Uterus (tissue), 3 donors: ENCODE measurements at regions not wholly inside any gene's neighbourhood (a gene's known extent, or its start where the extent isn't known, plus 50 kb on each side); places are given as distances from the start of the nearest gene placed in this dataset.
"Not testable (repeated sequence)": the region's sequence is repeated elsewhere in the genome, so short reads cannot be mapped to it uniquely, and the experiment has no call there.

Experiments used
- DNase-seq, 2 donors: peaks; one replicate each; pipeline ENCODE4 v3.0.0-alpha.2; 2019 to 2020
- H3K27ac ChIP-seq, 2 donors: fragments of 200-600 bp; sonication (generic); 1 replicate in 1 of 2; 2 replicates in 1 of 2; pipeline ENCODE4 v1.5.1; 2016 to 2018
- H3K27me3 ChIP-seq, 2 donors: fragments of 200-600 bp; sonication (generic); one replicate each; pipeline ENCODE4 v1.5.1; 2018 to 2019; ENCODE audit warnings: control low read depth in 1 of 2
- H3K36me3 ChIP-seq, 2 donors: fragments of 200-600 bp; sonication (generic); one replicate each; pipeline ENCODE4 v1.5.1; 2019; ENCODE audit warnings: control low read depth in 1 of 2
- H3K4me1 ChIP-seq, 2 donors: fragments of 200-600 bp; sonication (generic); one replicate each; pipeline ENCODE4 v1.5.1; 2018 to 2019; ENCODE audit warnings: control low read depth in 1 of 2
- H3K4me3 ChIP-seq, 2 donors: fragments of 200-600 bp; sonication (generic); 1 replicate in 1 of 2; 2 replicates in 1 of 2; pipeline ENCODE4 v1.5.1; 2018 to 2019; ENCODE audit warnings: mild to moderate bottlenecking in 1 of 2
- H3K9me3 ChIP-seq, 2 donors: fragments of 200-600 bp; sonication (generic); one replicate each; pipeline ENCODE4 v1.5.1; 2019; ENCODE audit warnings: control low read depth in 1 of 2
- POLR2A ChIP-seq, 2 donors: fragments of 450-650 bp; IDR thresholded peaks; one replicate each; pipeline ENCODE4 v1.6.1; 2016; ENCODE audit warnings: antibody characterized with exemption in 2 of 2, mild to moderate bottlenecking in 1 of 2, moderate library complexity in 1 of 2
- intact Hi-C: fragments of 100-400 bp; cut with DNase I; formaldehyde crosslinking; loops from one replicate; pipeline ENCODE4 v1.15.1; 2023; ENCODE audit warnings: low total_unique reads
- TF ChIP-seq, protein P1 (sequence below), 4 experiments: fragments of 200-600 bp in 2 of 4; fragments of 450-650 bp in 2 of 4; sonication (generic) in 2 of 4; IDR thresholded peaks; one replicate each; pipeline ENCODE4 v1.5.1; 2016 to 2019; ENCODE audit warnings: antibody characterized with exemption in 4 of 4, mild to moderate bottlenecking in 2 of 4, moderate library complexity in 1 of 4
- donor health status: DM: yes; HTN: yes; CAD: no.

DNA sequence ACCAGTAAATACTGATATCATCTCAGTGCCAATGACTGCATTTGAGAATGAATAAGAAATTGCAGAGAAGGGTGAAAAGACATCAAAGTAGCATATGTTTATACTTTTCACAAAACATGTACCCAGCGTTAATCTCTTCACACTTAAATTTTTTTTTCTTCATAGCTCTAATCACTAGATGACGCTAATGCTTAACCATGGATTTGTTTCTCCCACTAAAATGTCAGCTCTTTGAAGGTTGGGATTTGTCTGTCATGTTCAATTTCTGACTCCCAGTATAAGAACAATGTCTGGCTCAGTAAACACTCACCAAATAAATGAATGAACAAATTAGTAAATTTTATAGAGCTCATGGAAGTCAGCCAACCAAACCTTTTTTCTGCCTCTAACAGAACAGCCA, 78.3 kb upstream of the LMCD1 start:
- Histone ChIP-seq H3K4me1 (no peaks in the 10 kb centered on the region), H3K27ac (no peak overlapping the region), H3K4me3 (no peak overlapping the region), H3K9me3 (no peaks in the 10 kb centered on the region), H3K36me3 (no peaks in the 10 kb centered on the region), H3K27me3 (no peaks in the 10 kb centered on the region)
- DNase-seq, result no peak
- TF ChIP-seq, protein P1, sequence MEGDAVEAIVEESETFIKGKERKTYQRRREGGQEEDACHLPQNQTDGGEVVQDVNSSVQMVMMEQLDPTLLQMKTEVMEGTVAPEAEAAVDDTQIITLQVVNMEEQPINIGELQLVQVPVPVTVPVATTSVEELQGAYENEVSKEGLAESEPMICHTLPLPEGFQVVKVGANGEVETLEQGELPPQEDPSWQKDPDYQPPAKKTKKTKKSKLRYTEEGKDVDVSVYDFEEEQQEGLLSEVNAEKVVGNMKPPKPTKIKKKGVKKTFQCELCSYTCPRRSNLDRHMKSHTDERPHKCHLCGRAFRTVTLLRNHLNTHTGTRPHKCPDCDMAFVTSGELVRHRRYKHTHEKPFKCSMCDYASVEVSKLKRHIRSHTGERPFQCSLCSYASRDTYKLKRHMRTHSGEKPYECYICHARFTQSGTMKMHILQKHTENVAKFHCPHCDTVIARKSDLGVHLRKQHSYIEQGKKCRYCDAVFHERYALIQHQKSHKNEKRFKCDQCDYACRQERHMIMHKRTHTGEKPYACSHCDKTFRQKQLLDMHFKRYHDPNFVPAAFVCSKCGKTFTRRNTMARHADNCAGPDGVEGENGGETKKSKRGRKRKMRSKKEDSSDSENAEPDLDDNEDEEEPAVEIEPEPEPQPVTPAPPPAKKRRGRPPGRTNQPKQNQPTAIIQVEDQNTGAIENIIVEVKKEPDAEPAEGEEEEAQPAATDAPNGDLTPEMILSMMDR (IDR thresholded peaks at IDR 0.05), result no peak
- no peak for TF ChIP-seq POLR2A (IDR thresholded peaks at IDR 0.05)
- intact Hi-C loops, result no loop called here

DNA sequence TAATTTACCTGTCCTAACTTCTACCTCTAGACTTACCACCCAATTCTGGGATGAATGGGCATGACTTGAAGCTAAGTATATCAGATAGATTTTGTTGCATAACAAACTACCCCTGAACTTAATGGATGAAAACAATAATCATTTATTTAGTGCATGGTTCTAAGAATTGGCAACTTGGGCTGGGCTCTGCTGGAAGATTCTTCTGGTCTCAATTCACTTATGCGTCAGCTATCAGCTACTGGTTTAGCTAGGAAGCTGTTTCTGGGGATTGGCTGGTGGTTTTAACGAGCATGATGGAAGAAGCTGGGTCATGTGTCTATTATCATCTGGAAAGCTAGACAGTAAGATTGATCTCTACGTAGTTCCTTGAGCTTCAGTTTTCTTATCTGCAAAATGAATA, 77.3 kb upstream of the LMCD1 start:
- intact Hi-C loops, result no loop called here
- H3K4me1 ChIP-seq, result no peaks in the 10 kb centered on the region
- H3K9me3 ChIP-seq, result no peaks in the 10 kb centered on the region
- H3K36me3 ChIP-seq, result no peaks in the 10 kb centered on the region
- no peak overlapping the region for H3K27ac ChIP-seq
- DNase-seq, result no peak
- TF ChIP-seq, protein P1 (IDR thresholded peaks at IDR 0.05), result no peak
- no peak for TF ChIP-seq POLR2A (IDR thresholded peaks at IDR 0.05)
- H3K27me3 ChIP-seq, result no peaks in the 10 kb centered on the region
- no peak overlapping the region for H3K4me3 ChIP-seq

DNA sequence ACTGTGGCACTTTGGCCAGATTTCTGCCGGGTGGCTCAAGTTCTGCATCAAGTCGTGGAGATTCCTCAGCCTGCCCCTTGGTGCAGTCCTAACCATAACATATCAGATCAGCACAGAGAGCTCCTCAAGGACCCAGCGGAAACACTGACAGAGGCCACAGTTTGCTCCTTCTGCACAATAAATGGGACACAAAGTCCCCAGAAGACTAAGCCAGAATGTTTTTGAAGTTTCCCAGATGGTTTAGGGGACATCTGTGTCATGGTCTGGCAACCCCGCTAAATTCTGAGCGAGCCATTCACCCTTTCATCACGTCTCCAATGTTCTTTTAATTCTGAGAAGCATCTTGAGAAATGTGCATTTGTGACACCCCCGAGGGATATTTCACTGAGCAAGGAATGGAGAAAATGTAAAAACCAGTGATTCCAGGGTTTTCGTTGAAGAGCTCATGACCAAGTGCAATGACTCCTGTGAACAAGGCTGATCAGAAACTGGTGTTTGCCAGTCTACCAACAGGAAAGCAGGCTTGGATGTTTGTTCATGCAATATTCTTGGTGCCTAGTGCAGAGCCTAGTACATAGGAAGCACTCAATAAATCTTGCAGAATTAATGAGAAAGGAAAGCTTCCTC, 64.8 kb upstream of the LMCD1 start:
- intact Hi-C loops, result no loop called here
- no peaks in the 10 kb centered on the region for H3K9me3 ChIP-seq
- TF ChIP-seq, protein P1 (IDR thresholded peaks at IDR 0.05), result no peak
- TF ChIP-seq POLR2A (IDR thresholded peaks at IDR 0.05), result no peak
- no peaks in the 10 kb centered on the region for H3K36me3 ChIP-seq
- no peak for DNase-seq
- no peaks in the 10 kb centered on the region for H3K4me1 ChIP-seq
- H3K4me3 ChIP-seq, result no peak overlapping the region
- no peak overlapping the region for H3K27ac ChIP-seq
- H3K27me3 ChIP-seq, result no peaks in the 10 kb centered on the region

DNA sequence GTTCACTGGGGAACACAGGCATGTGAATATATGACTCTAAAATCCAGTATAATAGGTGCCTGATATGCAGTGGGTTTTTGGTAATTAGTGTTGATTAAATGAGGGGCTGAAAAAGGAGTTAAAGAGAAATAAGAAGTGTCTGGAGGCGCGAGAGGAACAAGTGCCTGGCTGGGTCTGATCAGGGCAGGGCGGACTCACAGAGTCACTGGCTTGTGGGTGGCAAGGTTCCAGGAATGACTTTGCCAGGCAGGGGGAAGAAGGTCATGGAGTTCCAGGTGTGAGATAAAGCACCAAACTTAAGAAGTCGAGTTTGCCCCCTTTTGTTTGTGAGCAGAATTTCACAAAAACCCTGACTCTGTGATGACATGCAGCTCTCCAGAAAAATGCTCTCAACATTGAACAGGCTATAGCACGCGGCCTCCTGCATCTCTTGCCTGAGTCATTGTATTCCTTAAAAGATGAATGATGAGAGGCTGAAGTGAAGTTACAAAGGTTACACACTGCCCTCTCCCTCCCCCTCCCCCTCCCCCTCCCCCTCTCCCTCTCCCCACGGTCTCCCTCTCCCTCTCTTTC, 63.0 kb upstream of the LMCD1 start:
- DNase-seq, result no peak
- H3K27me3 ChIP-seq, result no peaks in the 10 kb centered on the region
- H3K4me3 ChIP-seq, result no peak overlapping the region
- H3K9me3 ChIP-seq, result no peaks in the 10 kb centered on the region
- intact Hi-C loops, result no loop called here
- TF ChIP-seq, protein P1 (IDR thresholded peaks at IDR 0.05), result no peak
- no peak for TF ChIP-seq POLR2A (IDR thresholded peaks at IDR 0.05)
- no peaks in the 10 kb centered on the region for H3K36me3 ChIP-seq
- no peaks in the 10 kb centered on the region for H3K4me1 ChIP-seq
- H3K27ac ChIP-seq, result no peak overlapping the region

DNA sequence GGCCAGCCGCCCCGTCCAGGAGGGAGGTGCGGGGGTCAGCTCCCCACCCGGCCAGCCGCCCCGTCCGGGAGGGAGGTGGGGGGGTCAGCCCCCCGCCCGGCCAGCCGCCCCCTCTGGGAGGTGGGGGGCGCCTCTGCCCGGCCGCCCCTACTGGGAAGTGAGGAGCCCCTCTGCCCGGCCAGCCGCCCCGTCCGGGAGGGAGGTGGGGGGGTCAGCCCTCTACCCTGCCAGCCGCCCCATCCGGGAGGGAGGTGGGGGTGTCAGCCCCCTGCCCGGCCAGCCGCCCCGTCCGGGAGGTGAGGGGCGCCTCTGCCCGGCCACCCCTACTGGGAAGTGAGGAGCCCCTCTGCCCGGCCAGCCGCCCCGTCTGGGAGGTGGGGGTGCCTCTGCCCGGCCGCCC, 61.5 kb upstream of the LMCD1 start:
- H3K36me3 ChIP-seq, H3K9me3 ChIP-seq, H3K4me1 ChIP-seq, H3K27me3 ChIP-seq, H3K4me3 ChIP-seq, DNase-seq, H3K27ac ChIP-seq: not testable (repeated sequence)
- intact Hi-C loops, result loop anchor here (5.0 kb wide), 1 partner anchor 182 kb away; no protein-coding TSS in a partner anchor
